Stimulated activated CD4-positive, alpha-beta T cell treated with anti-CD3 and anti-CD28 coated beads, Interleukin-1b, Interleukin-23, amount 100 ng/mL, for 4 hours (primary cell): ENCODE measurements at regions not wholly inside any gene's neighbourhood (a gene's known extent, or its start where the extent isn't known, plus 50 kb on each side); places are given as distances from the start of the nearest gene placed in this dataset.
"Not testable (repeated sequence)": the region's sequence is repeated elsewhere in the genome, so short reads cannot be mapped to it uniquely, and the experiment has no call there.

Experiments
- DNase-seq, 2 donors: peaks; one replicate each; pipeline ENCODE4 v3.0.0-alpha.2; 2020; ENCODE audit warnings: low read depth in 2 of 2

GRCh38 chr4:129676934-129677333, 581.0 kb downstream of the C4orf33 start:
- DNase-seq, result no peak

- no peak for DNase-seq
Observed at GRCh38 chr4:129682586-129682985, 586.6 kb downstream of the C4orf33 start.

- no peak for DNase-seq
Observed at GRCh38 chr4:129707949-129708348, 612.0 kb downstream of the C4orf33 start.

GRCh38 chr4:129708784-129709183, 612.8 kb downstream of the C4orf33 start:
- DNase-seq, result no peak

- no peak for DNase-seq
Observed at GRCh38 chr4:129738175-129738574, 642.2 kb downstream of the C4orf33 start.

GRCh38 chr4:129747756-129748155, 651.8 kb downstream of the C4orf33 start:
- no peak for DNase-seq

- no peak for DNase-seq
Observed at GRCh38 chr4:129748991-129749390, 653.0 kb downstream of the C4orf33 start.

- no peak for DNase-seq
Observed at GRCh38 chr4:129751646-129752045, 655.7 kb downstream of the C4orf33 start.

- DNase-seq, result no peak
Observed at GRCh38 chr4:129783596-129783995, 687.6 kb downstream of the C4orf33 start.

- no peak for DNase-seq
Observed at GRCh38 chr4:129788486-129788885, 692.5 kb downstream of the C4orf33 start.

- no peak for DNase-seq
Observed at GRCh38 chr4:129804461-129804981, 708.6 kb downstream of the C4orf33 start.

- no peak for DNase-seq
Observed at GRCh38 chr4:129806986-129807385, 711.0 kb downstream of the C4orf33 start.

GRCh38 chr4:129808242-129808641, 712.3 kb downstream of the C4orf33 start:
- no peak for DNase-seq

- no peak for DNase-seq
Observed at GRCh38 chr4:129821073-129821472, 725.1 kb downstream of the C4orf33 start.

GRCh38 chr4:129821963-129822362, 726.0 kb downstream of the C4orf33 start:
- no peak for DNase-seq

GRCh38 chr4:129822701-129823100, 726.7 kb downstream of the C4orf33 start:
- DNase-seq, result no peak

GRCh38 chr4:129823105-129823504, 727.2 kb downstream of the C4orf33 start:
- DNase-seq, result no peak

- DNase-seq, result no peak
Observed at GRCh38 chr4:129829373-129829772, 733.4 kb downstream of the C4orf33 start.

- no peak for DNase-seq
Observed at GRCh38 chr4:129839687-129840086, 743.7 kb downstream of the C4orf33 start.

GRCh38 chr4:129842096-129842495, 746.1 kb downstream of the C4orf33 start:
- DNase-seq, result no peak

GRCh38 chr4:129852434-129852833, 756.5 kb downstream of the C4orf33 start:
- DNase-seq, result no peak

GRCh38 chr4:129853685-129854467, 757.9 kb downstream of the C4orf33 start:
- DNase-seq, result not testable (repeated sequence)

GRCh38 chr4:129862461-129862860, 766.5 kb downstream of the C4orf33 start:
- no peak for DNase-seq

- DNase-seq, result no peak
Observed at GRCh38 chr4:129863206-129863605, 767.3 kb downstream of the C4orf33 start.
